Right forelimb (tissue), 1 donor: ENCODE measurements at regions not wholly inside any gene's neighbourhood (a gene's known extent, or its start where the extent isn't known, plus 50 kb on each side); places are given as distances from the start of the nearest gene placed in this dataset.

Source experiments
- DNase-seq: peaks from one replicate; pipeline ENCODE4 v3.0.0-alpha.2; 2018

DNA sequence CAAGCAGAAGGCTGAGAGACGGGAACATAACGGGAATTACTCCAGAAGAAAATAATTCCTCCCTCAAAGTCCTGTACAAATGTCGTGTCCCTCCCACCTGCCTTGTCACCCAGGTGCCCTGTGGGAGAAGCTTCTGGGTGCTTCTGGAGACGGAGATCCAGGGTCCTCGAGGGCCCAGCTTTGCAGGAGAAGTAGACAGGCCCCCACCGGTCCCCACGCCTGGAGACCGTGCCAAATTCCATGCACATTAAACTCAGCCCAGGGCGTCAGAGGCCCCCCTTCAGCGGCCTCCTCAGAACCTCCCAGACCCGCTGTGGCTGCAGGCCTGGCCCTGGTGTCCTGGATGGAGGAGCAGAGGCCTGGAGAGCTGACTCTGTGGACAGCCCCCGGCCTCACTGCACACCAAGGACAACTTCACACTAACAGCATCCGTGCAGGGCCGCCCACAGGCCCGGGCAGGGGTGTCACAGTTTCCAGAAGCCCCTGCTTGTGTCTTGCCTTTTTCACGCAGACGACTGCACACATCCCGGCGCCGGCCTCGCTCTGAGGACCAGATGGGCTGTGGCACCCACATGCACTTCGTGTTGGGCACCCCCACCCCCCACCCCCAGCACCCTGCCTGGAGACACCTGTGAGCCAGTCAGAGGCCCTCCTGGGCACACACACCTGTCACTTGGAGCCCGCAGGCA, 734.3 kb downstream of the BRD1 start:
- no peak for DNase-seq

- no peak for DNase-seq
Measured at GRCh38 chr22:49092716-49093115, 735.0 kb downstream of the BRD1 start.

DNA sequence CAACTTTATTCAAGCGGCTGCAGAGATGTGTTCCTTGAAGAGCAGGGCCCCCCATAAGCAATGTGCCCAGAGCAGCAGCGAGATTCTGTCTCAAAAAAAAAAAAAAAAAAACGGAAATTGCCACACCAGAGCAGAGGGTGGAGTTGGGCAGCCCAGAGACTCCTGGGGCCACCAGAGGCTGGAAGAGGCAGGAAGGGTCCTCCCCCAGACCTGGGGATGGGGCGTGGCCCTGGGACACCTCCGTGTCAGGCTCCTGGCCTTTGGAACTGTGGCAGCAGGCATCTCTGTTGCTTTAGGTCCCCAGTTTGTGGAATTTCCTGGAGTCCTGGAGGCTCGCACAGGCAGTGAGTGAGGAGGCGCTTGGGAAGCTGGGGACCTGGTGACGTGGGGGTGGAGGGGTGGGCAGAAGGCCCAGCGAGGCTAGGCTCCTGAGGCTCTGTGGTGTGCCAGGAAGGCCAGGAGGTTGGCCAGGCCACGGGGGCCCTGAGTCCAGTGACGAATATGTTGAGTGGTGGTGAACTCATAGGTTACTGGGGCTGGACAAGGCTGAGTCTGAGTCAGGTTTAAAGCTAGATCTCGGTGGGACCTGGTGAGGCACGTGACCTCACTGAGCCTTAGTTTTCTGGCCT, 735.6 kb downstream of the BRD1 start:
- no peak for DNase-seq

DNA sequence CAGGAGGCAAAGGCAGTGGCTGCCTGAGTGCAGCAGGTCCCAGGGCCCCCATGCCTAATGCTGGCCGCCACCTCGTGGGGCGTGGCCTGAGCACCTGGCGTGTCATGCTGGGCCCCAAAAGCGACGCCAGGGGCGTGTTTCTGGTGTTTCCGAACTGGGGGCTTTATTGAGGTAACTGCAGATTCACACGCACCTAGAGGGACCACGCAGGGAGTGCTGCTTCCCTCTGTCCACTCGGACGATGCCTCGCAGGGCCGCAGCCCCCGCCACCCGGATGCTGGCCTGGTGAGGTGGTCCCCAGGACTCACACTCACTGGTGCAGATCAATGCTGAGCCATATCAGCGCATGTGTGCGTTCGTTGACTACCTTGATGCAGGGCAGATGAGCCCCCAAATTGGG, 736.2 kb downstream of the BRD1 start:
- no peak for DNase-seq

- no peak for DNase-seq
Measured at GRCh38 chr22:49090853-49091135, 736.9 kb downstream of the BRD1 start.

GRCh38 chr22:49090061-49090852, 737.4 kb downstream of the BRD1 start:
- no peak for DNase-seq

DNA sequence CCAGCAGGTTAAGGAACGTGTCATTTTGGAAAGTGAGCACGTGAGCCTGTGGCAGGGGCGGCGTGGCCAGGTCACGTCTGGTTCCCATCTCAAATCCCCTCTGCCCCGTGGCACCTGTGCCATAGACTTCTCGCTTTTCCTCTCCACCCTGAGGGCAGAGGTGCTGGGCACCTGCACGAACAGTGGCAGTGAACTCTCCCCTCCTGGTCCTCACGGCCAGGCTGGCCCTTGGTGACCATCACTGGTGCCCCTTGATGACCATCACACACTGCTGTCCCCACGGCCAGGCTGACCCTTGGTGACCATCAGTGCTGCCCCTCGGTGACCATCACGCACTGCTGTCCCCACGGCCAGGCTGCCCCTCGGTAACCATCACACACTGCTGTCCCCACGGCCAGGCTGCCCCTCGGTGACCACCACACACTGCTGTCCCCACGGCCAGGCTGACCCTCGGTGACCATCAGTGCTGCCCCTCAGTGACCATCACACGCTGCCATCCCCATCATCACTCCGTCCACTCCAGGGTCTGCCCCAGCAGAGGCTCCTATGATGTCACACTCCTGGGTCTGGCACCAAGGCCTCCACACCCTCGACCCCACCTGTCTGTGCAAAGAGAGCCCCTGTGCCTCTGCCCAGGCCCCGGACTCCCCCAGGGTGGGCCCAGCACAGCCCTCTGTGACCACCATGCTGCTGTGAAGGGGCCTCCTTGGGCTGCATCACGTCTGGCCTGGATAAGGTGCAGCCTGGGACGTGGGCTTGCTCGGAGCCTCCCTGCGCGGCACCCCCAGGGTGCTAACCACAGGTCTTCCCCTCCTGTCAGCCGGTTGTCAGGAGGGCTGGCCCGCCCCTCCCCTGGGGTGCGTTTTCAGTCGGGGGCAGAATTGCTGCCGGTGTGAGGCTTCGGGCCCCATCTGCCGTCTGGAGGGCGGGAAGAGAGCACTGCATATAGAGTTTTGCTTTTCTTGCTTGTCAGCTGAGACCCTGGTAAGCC, 738.6 kb downstream of the BRD1 start:
- no peak for DNase-seq

DNA sequence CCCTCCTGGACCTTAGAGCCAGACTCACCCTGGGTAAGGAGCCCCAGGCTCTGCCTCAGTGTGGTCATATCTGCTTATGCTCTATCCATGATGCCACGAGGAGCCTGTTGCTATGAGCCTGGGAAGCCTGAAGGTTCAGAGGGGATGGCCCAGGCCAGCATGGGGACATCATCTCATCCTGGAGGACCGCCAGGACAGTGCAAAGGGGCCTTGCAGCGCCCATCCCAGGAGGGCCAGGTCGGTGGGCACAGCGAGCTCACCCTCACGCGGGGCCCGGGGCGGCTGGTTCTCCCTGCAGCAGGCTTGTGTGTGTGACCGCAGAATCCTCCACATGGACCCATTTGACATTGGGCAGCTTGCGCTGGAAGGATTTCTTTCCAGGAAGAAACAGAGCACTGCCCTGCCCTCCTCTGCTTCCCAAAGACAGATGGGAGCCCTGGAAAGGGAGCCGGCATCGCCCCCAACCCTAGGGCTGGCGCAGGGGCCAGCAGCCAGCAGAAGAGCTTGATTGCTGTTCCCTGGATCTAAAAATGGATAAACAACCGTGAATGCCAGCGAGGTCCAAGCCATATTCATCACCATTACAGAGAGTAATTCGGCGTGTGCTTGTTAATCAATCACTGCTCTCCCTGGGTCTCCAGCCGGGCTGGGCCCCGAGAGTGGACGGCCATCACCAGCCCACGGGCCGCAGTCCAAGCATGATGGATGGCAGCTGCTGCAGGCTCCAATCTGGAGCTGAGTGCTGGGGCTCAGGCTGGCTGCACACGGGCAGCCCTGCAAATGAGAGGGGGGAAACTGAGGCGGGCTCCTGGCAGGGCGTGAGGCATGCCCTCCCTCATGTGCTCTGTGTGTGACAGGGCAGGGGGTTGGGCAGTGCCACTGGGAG, 739.7 kb downstream of the BRD1 start:
- no peak for DNase-seq

DNA sequence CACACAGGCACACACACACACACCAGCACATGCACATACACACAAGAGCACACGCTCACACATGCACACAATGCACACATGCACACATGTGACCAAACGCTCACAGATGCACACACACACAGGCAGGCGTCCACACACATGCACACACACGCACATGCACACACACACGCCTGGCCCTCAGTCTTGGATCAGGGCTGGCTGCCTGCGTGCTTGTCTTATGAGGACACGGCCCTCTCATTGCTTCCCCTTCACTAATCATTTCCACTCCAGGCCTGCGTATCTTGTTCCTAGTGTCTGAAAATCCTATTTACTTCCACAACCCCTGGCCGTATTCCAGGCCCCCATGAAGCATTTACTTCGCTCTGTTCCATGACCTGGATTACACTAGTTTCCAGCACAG, 740.5 kb downstream of the BRD1 start:
- peak; percentile 73 for DNase-seq

GRCh38 chr22:49086606-49087157, 741.0 kb downstream of the BRD1 start:
- DNase-seq, result no peak

DNA sequence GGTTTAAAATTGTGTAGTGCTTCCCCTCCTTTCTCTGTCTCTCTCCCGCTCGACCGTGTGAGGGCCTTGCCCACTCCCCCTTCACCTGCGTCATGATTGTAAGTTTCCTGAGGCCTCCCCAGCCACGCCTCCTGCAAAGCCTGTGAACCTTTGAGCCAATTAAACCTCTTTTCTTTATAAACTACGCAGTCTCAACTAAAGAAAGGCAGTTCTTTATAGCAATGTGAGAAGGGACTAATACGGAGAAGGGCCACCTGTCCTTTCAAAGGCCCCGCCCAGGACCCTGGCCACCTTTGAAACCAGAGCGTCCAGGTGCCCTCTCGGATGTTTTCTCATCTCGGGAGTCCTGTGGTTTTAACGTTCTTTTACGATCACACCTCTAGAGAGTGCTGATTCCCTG, 741.5 kb downstream of the BRD1 start:
- DNase-seq, result no peak

GRCh38 chr22:49084206-49084605, 743.5 kb downstream of the BRD1 start:
- no peak for DNase-seq

GRCh38 chr22:49083607-49084006, 744.1 kb downstream of the BRD1 start:
- DNase-seq, result no peak

DNA sequence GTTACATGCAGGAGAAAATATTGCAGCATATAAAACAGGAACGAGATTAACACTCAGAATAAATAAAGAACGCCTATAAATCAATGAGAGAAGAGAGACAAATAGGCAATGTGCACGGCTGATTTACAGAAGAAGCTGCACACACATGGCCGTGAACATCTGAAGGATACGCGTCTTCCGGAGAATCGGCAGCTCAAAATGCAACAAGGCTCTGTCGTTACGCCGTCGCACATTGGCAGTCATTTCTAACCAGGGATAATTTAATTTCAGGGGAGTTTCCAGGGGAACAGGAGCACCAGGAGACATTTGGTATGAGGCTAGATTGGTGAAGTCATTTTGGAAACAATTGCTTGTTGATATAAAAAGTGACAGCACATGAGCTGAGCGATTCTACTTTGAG, 745.2 kb downstream of the BRD1 start:
- no peak for DNase-seq

- DNase-seq, result no peak
Measured at GRCh38 chr22:49081926-49082325, 745.7 kb downstream of the BRD1 start.

GRCh38 chr22:49081261-49081666, 746.4 kb downstream of the BRD1 start:
- no peak for DNase-seq

GRCh38 chr22:49080631-49081030, 747.0 kb downstream of the BRD1 start:
- no peak for DNase-seq

DNA sequence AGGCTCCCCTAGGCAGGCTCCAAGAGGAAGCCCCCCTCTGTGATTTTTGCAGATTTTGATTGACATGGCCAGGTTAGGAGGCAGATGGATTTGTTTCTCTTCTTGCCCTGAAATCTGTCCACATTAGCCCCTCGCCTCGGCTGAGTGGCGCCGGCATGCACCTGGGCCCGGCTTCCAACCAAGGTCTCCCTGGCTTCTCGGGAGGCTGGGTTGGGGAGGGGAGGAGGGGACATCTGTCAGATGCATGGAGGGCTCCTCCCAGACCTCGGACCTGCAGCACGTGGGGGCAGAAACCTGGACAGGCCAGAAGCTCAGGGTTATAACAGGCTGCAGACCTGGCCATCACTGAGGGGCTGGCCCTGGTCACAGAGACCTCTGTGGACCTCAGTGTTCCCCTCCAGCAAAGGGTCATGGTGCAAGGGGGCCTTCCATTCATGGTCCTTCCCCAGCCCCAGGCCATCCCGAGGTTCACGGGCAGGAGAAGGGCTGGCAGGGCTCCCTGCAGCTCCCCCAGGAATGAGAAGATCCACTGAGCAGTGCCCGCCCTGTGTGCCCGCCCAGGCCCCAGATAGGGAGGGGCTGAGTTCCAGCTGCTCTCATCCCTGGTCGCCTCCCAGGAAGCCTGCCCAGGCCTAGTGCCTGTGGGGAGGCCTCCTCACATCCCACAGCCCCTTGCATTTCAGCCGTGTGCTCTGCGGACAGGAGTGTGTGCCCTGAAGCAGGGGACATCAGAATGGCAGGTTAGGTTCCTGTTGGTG, 747.8 kb downstream of the BRD1 start:
- no peak for DNase-seq

DNA sequence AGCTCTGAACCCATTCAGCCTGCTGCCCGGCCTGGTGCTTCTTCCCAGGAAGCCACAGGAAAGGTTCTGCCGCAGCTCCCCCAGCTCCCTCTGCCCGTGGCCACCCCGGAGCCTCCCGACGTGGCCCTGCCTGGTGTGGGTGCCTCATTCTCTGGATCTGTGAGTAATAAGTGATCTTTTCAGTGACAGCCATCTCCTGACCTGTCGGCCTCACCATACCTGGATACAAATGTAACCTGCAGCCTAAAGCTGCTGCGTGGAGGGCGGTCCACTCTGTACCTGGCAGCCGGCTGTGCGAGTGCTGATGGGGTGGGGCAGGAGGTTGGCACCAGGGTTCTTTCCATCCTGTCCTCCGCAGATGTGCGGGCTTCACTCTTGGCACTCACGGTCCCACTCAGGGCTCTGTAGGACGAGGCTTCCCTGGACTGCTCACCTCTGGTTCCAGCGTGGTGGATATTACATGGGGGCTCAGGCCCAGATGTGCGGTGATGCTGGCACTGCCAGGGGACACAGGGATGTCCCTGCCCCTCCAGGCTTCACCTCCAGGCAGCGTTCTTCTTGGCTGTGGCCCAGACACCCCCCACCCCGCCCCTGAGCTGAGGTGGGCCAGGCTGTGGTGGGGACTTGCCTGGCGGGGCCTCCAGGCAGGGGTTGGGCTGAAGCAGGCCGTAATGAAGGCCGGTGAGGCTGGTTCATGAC, 748.5 kb downstream of the BRD1 start:
- DNase-seq, result no peak

- DNase-seq, result no peak
Measured at GRCh38 chr22:49078076-49078710, 749.5 kb downstream of the BRD1 start.
